A673 (cell line): ENCODE measurements at regions not wholly inside any gene's neighbourhood (a gene's known extent, or its start where the extent isn't known, plus 50 kb on each side); places are given as distances from the start of the nearest gene placed in this dataset.

Experiments used
- BruUV-seq: library from RNA; stranded (reverse); fragments of 400-500 nt; replicated peaks from 2 replicates; lab custom pipeline; 2021; lab: Mats Ljungman, UMichigan
- CTCF ChIA-PET: fragments of 300-600 bp; sonication (Branson Sonifier 250); formaldehyde crosslinking; loops from one replicate; lab custom pipeline; 2022; ENCODE audit warnings: antibody characterized with exemption; lab: Charles Lee
- POLR2A ChIA-PET: fragments of 300-600 bp; sonication (Branson Sonifier 250); formaldehyde crosslinking; loops from one replicate; lab custom pipeline; 2022; ENCODE audit warnings: antibody characterized with exemption; ENCODE audit not compliant: low non-redundant PET; lab: Charles Lee
- DNase-seq: peaks from one replicate; pipeline ENCODE4 v3.0.0-alpha.2; 2015; ENCODE audit warnings: low spot score
- H3K27ac ChIP-seq: fragments of 200-600 bp; sonication (generic); 2 replicates; pipeline ENCODE4 v1.5.1; 2016; ENCODE audit warnings: mixed run types, low read depth, mild to moderate bottlenecking, mixed read lengths, antibody characterized with exemption, low read length; ENCODE audit not compliant: poor library complexity, severe bottlenecking
- H3K27me3 ChIP-seq: fragments of 200-600 bp; sonication (generic); replicated peaks from 2 replicates; pipeline ENCODE4 v1.6.1; 2017; ENCODE audit warnings: mixed run types, low read depth, mild to moderate bottlenecking, mixed read lengths, antibody characterized with exemption, low read length; ENCODE audit not compliant: insufficient read depth, poor library complexity
- H3K36me3 ChIP-seq: fragments of 200-600 bp; sonication (generic); 2 replicates; pipeline ENCODE4 v1.6.1; 2016; ENCODE audit warnings: mixed run types, mild to moderate bottlenecking, mixed read lengths, antibody characterized with exemption, low read length; ENCODE audit not compliant: insufficient read depth, poor library complexity, severe bottlenecking
- H3K4me1 ChIP-seq: fragments of 200-600 bp; sonication (generic); 2 replicates; pipeline ENCODE4 v1.6.1; 2017; ENCODE audit warnings: mixed run types, mild to moderate bottlenecking, mixed read lengths, antibody characterized with exemption, low read length; ENCODE audit not compliant: insufficient read depth, poor library complexity, severe bottlenecking
- H3K4me3 ChIP-seq: fragments of 200-600 bp; sonication (generic); 2 replicates; pipeline ENCODE4 v1.5.1; 2016; ENCODE audit warnings: low read depth, mixed run types, mild to moderate bottlenecking, mixed read lengths, low read length; ENCODE audit not compliant: poor library complexity, severe bottlenecking
- H3K9me3 ChIP-seq: fragments of 200-600 bp; sonication (generic); 2 replicates; pipeline ENCODE4 v1.6.1; 2016; ENCODE audit warnings: mixed run types, low read depth, mild to moderate bottlenecking, mixed read lengths, antibody characterized with exemption, low read length; ENCODE audit not compliant: poor library complexity, severe bottlenecking
- CTCF ChIP-seq: fragments of 300-800, 200-600 bp; sonication (generic); conservative IDR thresholded peaks from 2 replicates; pipeline ENCODE4 v1.5.1; 2017; ENCODE audit warnings: low read depth, mild to moderate bottlenecking, antibody characterized with exemption, low read length, moderate library complexity, mixed read lengths
- EZH2 ChIP-seq: fragments of 200-600 bp; sonication (generic); IDR thresholded peaks from 2 replicates; pipeline ENCODE4 v1.6.1; 2017; ENCODE audit warnings: borderline replicate concordance, low read depth, mild to moderate bottlenecking, mixed read lengths, antibody characterized with exemption, low read length; ENCODE audit not compliant: poor library complexity, severe bottlenecking
- intact Hi-C: fragments of 100-400 bp; cut with micrococcal nuclease; formaldehyde crosslinking; loops from one replicate; pipeline ENCODE4 v1.10.0; 2022; ENCODE audit not compliant: unreplicated experiment

GRCh38 chrX:15989716-15990115 is 133.6 kb upstream of the GRPR start:
- peak; percentile 54 for DNase-seq
- BruUV-seq: TSS peak; percentile 88
- H3K4me1 ChIP-seq: peaks cover 23% of the 10 kb centered on the region
- no peak overlapping the region for H3K4me3 ChIP-seq
- H3K27me3 ChIP-seq: no peaks in the 10 kb centered on the region
- intact Hi-C loops: loop anchor here (5.0 kb wide), 1 partner anchor 758 kb away; no protein-coding TSS in a partner anchor
- POLR2A ChIA-PET: no interaction called here
- no peaks in the 10 kb centered on the region for H3K9me3 ChIP-seq
- CTCF ChIA-PET: no interaction called here
- TF ChIP-seq EZH2 (no peak), CTCF (no peak)
- H3K27ac ChIP-seq: peak overlapping the region; percentile 86
- H3K36me3 ChIP-seq: no peaks in the 10 kb centered on the region

DNA sequence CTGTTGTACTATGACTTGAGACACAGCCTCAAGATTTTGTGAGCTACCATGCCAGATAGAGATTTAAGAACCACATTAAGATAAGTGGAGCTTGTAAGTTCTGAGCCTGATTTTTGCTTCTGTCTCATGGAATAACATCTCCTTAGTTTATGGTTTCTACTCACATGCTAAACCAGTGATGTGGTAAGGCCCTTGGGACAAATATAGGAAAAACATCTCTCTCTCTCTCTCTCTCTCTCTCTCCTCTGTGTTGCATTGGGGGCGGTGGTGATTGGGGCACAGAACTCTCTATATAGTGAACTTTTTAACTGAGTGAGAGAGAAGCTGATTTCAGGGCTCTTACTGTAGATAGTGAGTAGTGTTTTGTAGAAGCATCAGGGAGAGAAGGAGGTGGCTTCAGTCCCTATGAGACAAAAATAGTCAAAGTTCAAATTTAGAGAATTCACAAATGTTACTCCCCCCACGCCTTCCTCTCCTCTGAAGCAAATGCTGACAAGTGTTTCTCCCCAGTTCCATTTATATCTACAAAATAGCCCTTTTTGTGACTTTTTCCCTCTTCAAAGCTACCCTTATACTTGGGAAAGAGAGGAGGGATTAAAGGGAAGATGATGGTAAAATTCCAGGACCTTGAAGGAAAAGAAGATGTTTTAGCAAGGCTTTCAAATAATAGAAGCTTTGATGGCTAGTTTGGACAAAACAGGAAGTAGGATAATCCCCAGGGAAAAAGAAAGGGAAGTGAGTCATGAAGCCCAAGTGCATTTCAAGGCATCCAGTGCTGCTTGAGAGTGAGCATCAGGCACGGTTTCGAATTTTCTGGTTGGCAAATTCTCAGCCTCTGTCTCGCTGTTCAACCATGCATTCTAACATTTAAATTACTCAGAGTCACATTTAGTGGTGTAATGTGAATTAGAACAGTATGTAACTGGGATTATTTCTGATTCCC is 134.3 kb upstream of the AP1S2 start:
- intact Hi-C loops: loop anchor here (5.0 kb wide), 1 partner anchor 758 kb away; no protein-coding TSS in a partner anchor
- Histone ChIP-seq H3K4me3 (no peak overlapping the region), H3K27me3 (no peaks in the 10 kb centered on the region), H3K27ac (peak overlapping the region; percentile 86), H3K36me3 (no peaks in the 10 kb centered on the region), H3K4me1 (peaks cover 23% of the 10 kb centered on the region), H3K9me3 (no peaks in the 10 kb centered on the region)
- peak; percentile 96 for DNase-seq
- ChIA-PET CTCF (no interaction called here), POLR2A (interaction anchor here (0.7 kb wide), 1 partner anchor 58 kb away, joined by 6 read pairs; no protein-coding TSS in a partner anchor)
- TSS peak; percentile 84 for BruUV-seq
- TF ChIP-seq CTCF: no peak
- no peak for TF ChIP-seq EZH2

- TF ChIP-seq EZH2 (no peak), CTCF (no peak)
- Histone ChIP-seq H3K4me1 (peaks cover 23% of the 10 kb centered on the region), H3K4me3 (no peak overlapping the region), H3K27me3 (no peaks in the 10 kb centered on the region), H3K9me3 (no peaks in the 10 kb centered on the region), H3K36me3 (no peaks in the 10 kb centered on the region), H3K27ac (no peak overlapping the region)
- ChIA-PET CTCF (no interaction called here), POLR2A (no interaction called here)
- intact Hi-C loops: loop anchor here (5.0 kb wide), 1 partner anchor 761 kb away; no protein-coding TSS in a partner anchor
- no peak for DNase-seq
- BruUV-seq: no TSS peak
These were observed 131.3 kb upstream of the AP1S2 start for GRCh38 chrX:15985937-15986336.
